ENCODE measurements at regions not wholly inside any gene's neighbourhood (a gene's known extent, or its start where the extent isn't known, plus 50 kb on each side); places are given as distances from the start of the nearest gene placed in this dataset.

GRCh38 chr9:71583792-71584191 is 184.5 kb downstream of the CEMIP2 start:
- Mint-ChIP-seq H3K27me3 (ENCODE audit: low read depth) (peaks cover 4% of the 10 kb centered on the region), H3K27ac (no peak overlapping the region), H3K4me1 (ENCODE audit: low read depth) (no peaks in the 10 kb centered on the region), H3K9me3 (ENCODE audit: insufficient read depth) (no peaks in the 10 kb centered on the region), H3K4me3 (no peak overlapping the region), H3K36me3 (ENCODE audit: low read depth) (no peaks in the 10 kb centered on the region)
- ATAC-seq, result no peak
- ChIA-PET POLR2A (no interaction called here), CTCF (no interaction called here)
- DNase-seq, result no peak

DNA sequence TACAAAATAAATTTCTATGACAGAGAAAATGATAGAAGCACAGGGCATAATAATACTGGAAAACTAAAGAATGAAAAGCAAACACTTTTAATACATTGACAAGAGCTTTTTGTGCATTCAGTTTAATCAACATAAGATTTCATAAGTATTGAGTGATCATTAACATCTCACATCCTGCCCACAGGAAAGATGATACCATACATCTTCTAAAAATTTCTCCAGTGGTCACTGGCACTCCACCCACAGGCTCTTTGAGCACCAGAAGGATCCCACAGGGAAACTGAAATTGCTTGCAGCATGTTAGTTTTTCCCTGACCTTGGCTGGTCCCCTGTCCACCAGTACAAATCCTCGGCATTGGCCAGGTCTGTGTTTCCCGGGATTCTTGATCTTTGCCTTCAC is 186.0 kb downstream of the CEMIP2 start:
- ATAC-seq (no peak), DNase-seq (no peak)
- Mint-ChIP-seq H3K4me3 (no peak overlapping the region), H3K27ac (no peak overlapping the region), H3K36me3 (ENCODE audit: low read depth) (no peaks in the 10 kb centered on the region), H3K4me1 (ENCODE audit: low read depth) (no peaks in the 10 kb centered on the region), H3K27me3 (ENCODE audit: low read depth) (peaks cover 6% of the 10 kb centered on the region), H3K9me3 (ENCODE audit: insufficient read depth) (no peaks in the 10 kb centered on the region)
- ChIA-PET CTCF (no interaction called here), POLR2A (no interaction called here)

DNA sequence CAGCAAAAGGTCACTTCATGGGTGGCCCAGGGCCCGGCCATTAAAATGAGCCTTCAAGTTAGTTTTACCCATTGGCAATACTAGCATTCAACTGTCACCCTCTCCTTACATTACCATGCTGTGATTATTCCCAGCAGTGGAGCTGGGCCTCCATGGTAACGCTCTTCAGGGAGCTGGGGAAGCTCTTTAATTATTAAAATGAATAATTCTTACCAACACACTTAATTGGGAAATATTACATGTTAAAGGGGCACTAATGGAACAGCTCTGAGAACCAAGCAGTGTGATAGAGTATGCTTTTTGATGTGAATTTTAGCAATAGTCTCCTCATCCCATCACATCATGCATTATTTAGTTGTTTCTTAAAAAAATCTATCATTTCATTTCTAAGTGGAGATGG is 187.2 kb downstream of the CEMIP2 start:
- CTCF ChIA-PET, result no interaction called here
- POLR2A ChIA-PET, result no interaction called here
- ATAC-seq (no peak), DNase-seq (no peak)
- Mint-ChIP-seq H3K4me3 (no peak overlapping the region), H3K4me1 (ENCODE audit: low read depth) (no peaks in the 10 kb centered on the region), H3K27ac (no peak overlapping the region), H3K36me3 (ENCODE audit: low read depth) (no peaks in the 10 kb centered on the region), H3K27me3 (ENCODE audit: low read depth) (peaks cover 7% of the 10 kb centered on the region), H3K9me3 (ENCODE audit: insufficient read depth) (no peaks in the 10 kb centered on the region)

DNA sequence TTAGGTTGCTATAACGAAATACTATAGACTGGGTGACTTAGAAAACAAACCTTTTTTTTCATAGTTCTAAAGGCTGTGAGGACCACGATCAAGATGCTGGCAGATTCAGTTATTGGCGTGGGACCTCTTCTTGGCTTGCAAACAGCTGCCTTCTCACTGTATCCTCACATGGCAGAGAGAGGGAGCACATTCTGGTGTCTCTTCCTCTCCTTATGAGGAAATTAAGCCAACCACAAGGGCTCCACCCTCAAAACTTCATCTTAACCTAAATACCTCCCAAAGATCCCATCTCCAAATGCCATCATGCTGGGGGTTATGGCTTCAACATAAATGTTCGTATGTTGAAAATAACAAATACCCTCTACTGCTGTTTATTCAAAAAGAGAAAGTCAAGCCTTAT is 197.1 kb downstream of the CEMIP2 start:
- POLR2A ChIA-PET, result no interaction called here
- Mint-ChIP-seq H3K27me3 (ENCODE audit: low read depth) (peaks cover 19% of the 10 kb centered on the region), H3K9me3 (ENCODE audit: insufficient read depth) (no peaks in the 10 kb centered on the region), H3K27ac (no peak overlapping the region), H3K4me3 (no peak overlapping the region), H3K4me1 (ENCODE audit: low read depth) (no peaks in the 10 kb centered on the region), H3K36me3 (ENCODE audit: low read depth) (no peaks in the 10 kb centered on the region)
- CTCF ChIA-PET, result no interaction called here
- ATAC-seq (no peak), DNase-seq (no peak)

DNA sequence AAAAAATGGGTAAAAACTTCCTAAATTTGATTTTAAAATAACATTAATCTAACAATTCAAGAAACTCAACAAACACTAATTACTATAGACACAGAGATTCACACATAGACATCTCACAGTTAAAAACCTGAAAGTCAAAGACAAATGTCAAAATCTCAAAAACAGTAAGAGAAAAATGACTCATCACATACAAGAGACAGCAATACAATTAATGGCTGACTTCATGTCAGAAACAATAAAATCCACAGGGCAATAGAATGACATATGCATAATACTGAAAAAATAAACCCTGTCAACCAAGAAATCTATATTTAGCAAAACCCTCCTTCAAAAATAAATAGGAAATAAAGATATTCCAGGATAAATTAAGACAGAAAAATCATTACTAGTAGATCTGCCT is 200.4 kb downstream of the CEMIP2 start:
- ChIA-PET CTCF (no interaction called here), POLR2A (no interaction called here)
- H3K36me3 Mint-ChIP-seq (ENCODE audit: low read depth), result no peaks in the 10 kb centered on the region
- H3K9me3 Mint-ChIP-seq (ENCODE audit: insufficient read depth), result no peaks in the 10 kb centered on the region
- DNase-seq (no peak), ATAC-seq (no peak)
- peaks cover 14% of the 10 kb centered on the region for H3K27me3 Mint-ChIP-seq (ENCODE audit: low read depth)
- no peaks in the 10 kb centered on the region for H3K4me1 Mint-ChIP-seq (ENCODE audit: low read depth)
- no peak overlapping the region for H3K4me3 Mint-ChIP-seq
- H3K27ac Mint-ChIP-seq, result no peak overlapping the region

GRCh38 chr9:71562140-71562539 is 206.2 kb downstream of the CEMIP2 start:
- no peaks in the 10 kb centered on the region for H3K4me1 Mint-ChIP-seq (ENCODE audit: low read depth)
- peaks cover 9% of the 10 kb centered on the region for H3K27me3 Mint-ChIP-seq (ENCODE audit: low read depth)
- CTCF ChIA-PET, result no interaction called here
- POLR2A ChIA-PET, result no interaction called here
- no peaks in the 10 kb centered on the region for H3K36me3 Mint-ChIP-seq (ENCODE audit: low read depth)
- ATAC-seq, result no peak
- no peak overlapping the region for H3K4me3 Mint-ChIP-seq
- DNase-seq, result no peak
- no peak overlapping the region for H3K27ac Mint-ChIP-seq
- no peaks in the 10 kb centered on the region for H3K9me3 Mint-ChIP-seq (ENCODE audit: insufficient read depth)

DNA sequence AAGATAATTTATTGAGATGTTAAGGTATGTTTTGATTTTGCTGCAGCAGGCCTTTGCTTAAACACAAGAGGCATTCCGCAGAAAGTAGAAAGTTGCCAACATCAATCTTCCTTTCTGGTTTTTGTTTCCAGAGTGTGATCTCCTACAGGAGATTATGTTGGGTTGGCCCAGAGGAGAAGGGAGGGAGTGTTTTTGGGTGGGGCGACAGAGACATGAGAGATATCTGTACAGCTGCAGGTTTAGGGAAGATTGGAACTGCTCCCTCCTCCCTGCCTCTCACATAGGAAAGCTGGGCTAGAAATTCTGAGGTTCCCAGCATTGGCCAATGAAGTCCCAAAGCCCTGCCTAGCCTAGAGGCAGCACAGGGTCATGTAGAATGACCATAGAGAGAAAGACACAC is 211.0 kb downstream of the CEMIP2 start:
- no peak for DNase-seq
- H3K27ac Mint-ChIP-seq, result no peak overlapping the region
- no peak overlapping the region for H3K4me3 Mint-ChIP-seq
- ChIA-PET CTCF (no interaction called here), POLR2A (no interaction called here)
- no peaks in the 10 kb centered on the region for H3K36me3 Mint-ChIP-seq (ENCODE audit: low read depth)
- ATAC-seq, result no peak
- H3K27me3 Mint-ChIP-seq (ENCODE audit: low read depth), result peaks cover 13% of the 10 kb centered on the region
- H3K9me3 Mint-ChIP-seq (ENCODE audit: insufficient read depth), result no peaks in the 10 kb centered on the region
- H3K4me1 Mint-ChIP-seq (ENCODE audit: low read depth), result no peaks in the 10 kb centered on the region

GRCh38 chr9:71552480-71552879 is 215.8 kb downstream of the CEMIP2 start:
- ATAC-seq (no peak), DNase-seq (no peak)
- no peaks in the 10 kb centered on the region for H3K4me1 Mint-ChIP-seq (ENCODE audit: low read depth)
- no peak overlapping the region for H3K27ac Mint-ChIP-seq
- no peak overlapping the region for H3K4me3 Mint-ChIP-seq
- ChIA-PET POLR2A (no interaction called here), CTCF (no interaction called here)
- H3K9me3 Mint-ChIP-seq (ENCODE audit: insufficient read depth), result no peaks in the 10 kb centered on the region
- H3K27me3 Mint-ChIP-seq (ENCODE audit: low read depth), result peaks cover 35% of the 10 kb centered on the region
- H3K36me3 Mint-ChIP-seq (ENCODE audit: low read depth), result no peaks in the 10 kb centered on the region

- POLR2A ChIA-PET, result no interaction called here
- H3K9me3 Mint-ChIP-seq (ENCODE audit: insufficient read depth), result no peaks in the 10 kb centered on the region
- no peaks in the 10 kb centered on the region for H3K36me3 Mint-ChIP-seq (ENCODE audit: low read depth)
- ATAC-seq, result no peak
- H3K27me3 Mint-ChIP-seq (ENCODE audit: low read depth), result peaks cover 32% of the 10 kb centered on the region
- CTCF ChIA-PET, result no interaction called here
- H3K4me3 Mint-ChIP-seq, result no peak overlapping the region
- no peaks in the 10 kb centered on the region for H3K4me1 Mint-ChIP-seq (ENCODE audit: low read depth)
- H3K27ac Mint-ChIP-seq, result no peak overlapping the region
- DNase-seq, result no peak
Observed at GRCh38 chr9:71549023-71549422, 219.3 kb downstream of the CEMIP2 start.

DNA sequence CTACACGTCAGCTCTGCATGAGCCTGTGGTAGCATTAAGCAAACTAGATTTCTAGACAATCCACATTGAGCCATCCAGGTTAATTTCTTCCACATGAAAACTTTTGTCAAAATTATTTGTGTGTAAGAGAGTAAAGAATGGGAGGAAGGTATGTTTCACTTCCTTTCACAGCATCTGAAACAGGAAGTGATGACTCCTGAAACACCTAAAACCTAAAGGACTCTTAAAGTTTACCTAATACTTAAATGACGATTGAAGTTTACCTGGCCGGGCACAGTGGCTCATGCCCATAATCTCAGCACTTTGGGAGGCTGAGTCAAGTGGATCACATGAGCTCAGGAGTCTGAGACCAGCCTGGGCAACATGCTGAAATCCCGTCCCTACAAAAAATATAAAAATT is 223.8 kb downstream of the CEMIP2 start:
- DNase-seq, result no peak
- no peak overlapping the region for H3K4me3 Mint-ChIP-seq
- no peaks in the 10 kb centered on the region for H3K4me1 Mint-ChIP-seq (ENCODE audit: low read depth)
- no peaks in the 10 kb centered on the region for H3K9me3 Mint-ChIP-seq (ENCODE audit: insufficient read depth)
- peaks cover 19% of the 10 kb centered on the region for H3K27me3 Mint-ChIP-seq (ENCODE audit: low read depth)
- ChIA-PET CTCF (no interaction called here), POLR2A (no interaction called here)
- ATAC-seq, result no peak
- no peaks in the 10 kb centered on the region for H3K36me3 Mint-ChIP-seq (ENCODE audit: low read depth)
- no peak overlapping the region for H3K27ac Mint-ChIP-seq

- no peaks in the 10 kb centered on the region for H3K36me3 Mint-ChIP-seq (ENCODE audit: low read depth)
- ChIA-PET CTCF (no interaction called here), POLR2A (no interaction called here)
- ATAC-seq, result no peak
- peaks cover 10% of the 10 kb centered on the region for H3K27me3 Mint-ChIP-seq (ENCODE audit: low read depth)
- DNase-seq, result no peak
- no peaks in the 10 kb centered on the region for H3K4me1 Mint-ChIP-seq (ENCODE audit: low read depth)
- H3K27ac Mint-ChIP-seq, result no peak overlapping the region
- no peaks in the 10 kb centered on the region for H3K9me3 Mint-ChIP-seq (ENCODE audit: insufficient read depth)
- H3K4me3 Mint-ChIP-seq, result no peak overlapping the region
Observed at GRCh38 chr9:71541436-71541835, 226.9 kb downstream of the CEMIP2 start.

GRCh38 chr9:71524996-71525580 is 243.2 kb downstream of the CEMIP2 start:
- Mint-ChIP-seq H3K27ac (no peak overlapping the region), H3K27me3 (ENCODE audit: low read depth) (peaks cover 6% of the 10 kb centered on the region), H3K9me3 (ENCODE audit: insufficient read depth) (no peaks in the 10 kb centered on the region), H3K4me3 (no peak overlapping the region), H3K4me1 (ENCODE audit: low read depth) (no peaks in the 10 kb centered on the region), H3K36me3 (ENCODE audit: low read depth) (no peaks in the 10 kb centered on the region)
- ChIA-PET CTCF (no interaction called here), POLR2A (no interaction called here)
- DNase-seq, result no peak
- no peak for ATAC-seq

DNA sequence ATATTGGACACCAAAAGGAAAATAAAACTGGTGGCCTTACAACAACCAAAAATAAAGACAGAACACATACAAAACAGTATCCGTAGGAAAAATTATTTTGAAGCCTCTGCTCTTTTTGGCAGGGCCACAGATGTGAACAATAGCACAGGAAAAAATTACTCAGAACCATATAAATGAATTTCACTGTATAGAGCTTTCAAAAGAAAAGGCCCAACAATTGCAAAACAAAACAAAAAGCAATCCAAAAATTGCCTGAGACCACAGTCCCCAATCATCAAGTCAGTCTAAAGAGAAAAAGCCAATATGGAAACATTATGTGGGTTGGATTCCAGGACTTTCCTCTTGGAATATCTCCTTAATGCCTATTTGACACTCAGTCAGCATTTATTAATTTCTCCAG is 243.8 kb downstream of the CEMIP2 start:
- Mint-ChIP-seq H3K36me3 (ENCODE audit: low read depth) (no peaks in the 10 kb centered on the region), H3K27me3 (ENCODE audit: low read depth) (peaks cover 9% of the 10 kb centered on the region), H3K9me3 (ENCODE audit: insufficient read depth) (no peaks in the 10 kb centered on the region), H3K4me3 (no peak overlapping the region), H3K4me1 (ENCODE audit: low read depth) (no peaks in the 10 kb centered on the region), H3K27ac (no peak overlapping the region)
- ATAC-seq, result no peak
- DNase-seq, result no peak
- ChIA-PET CTCF (no interaction called here), POLR2A (no interaction called here)

All from activated CD8-positive, alpha-beta T cell treated with anti-CD3 and anti-CD28 coated beads, Interleukin-2, amount 10 ng/mL, durations not matched to agents 7 days and 5 days (primary cell).